Fibroblast of peridontal ligament (primary cell): ENCODE measurements at regions not wholly inside any gene's neighbourhood (a gene's known extent, or its start where the extent isn't known, plus 50 kb on each side); places are given as distances from the start of the nearest gene placed in this dataset.

Experiments
- DNase-seq: peaks from one replicate; pipeline ENCODE4 v3.0.0-alpha.2; 2010; ENCODE audit errors: extremely low read depth

- no peak for DNase-seq
These were observed 51.3 kb downstream of the GADD45G start for GRCh38 chr9:89655990-89656657.

- DNase-seq = no peak
These were observed 52.5 kb downstream of the GADD45G start for GRCh38 chr9:89657295-89657694.

DNA sequence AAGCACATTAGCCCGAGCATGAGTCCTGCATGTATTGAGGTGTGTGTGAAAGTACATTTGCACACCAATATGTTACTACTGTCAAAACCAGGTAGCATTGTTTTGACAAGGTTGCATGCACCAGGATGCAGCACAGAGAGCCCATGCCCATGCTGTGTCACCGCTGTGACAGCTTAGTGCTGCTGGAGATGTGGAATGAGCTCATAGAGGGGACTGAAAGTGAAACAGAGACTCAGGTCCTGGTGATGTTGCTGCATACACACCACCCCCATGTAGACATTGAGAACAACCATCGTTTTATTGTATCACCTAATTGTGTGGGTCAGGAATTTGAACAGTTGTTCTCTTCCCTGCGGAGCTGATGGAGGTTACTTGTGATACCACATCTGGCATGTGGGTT is 53.0 kb downstream of the GADD45G start:
- DNase-seq = no peak

- no peak for DNase-seq
These were observed 53.6 kb downstream of the GADD45G start for GRCh38 chr9:89658401-89658800.

DNA sequence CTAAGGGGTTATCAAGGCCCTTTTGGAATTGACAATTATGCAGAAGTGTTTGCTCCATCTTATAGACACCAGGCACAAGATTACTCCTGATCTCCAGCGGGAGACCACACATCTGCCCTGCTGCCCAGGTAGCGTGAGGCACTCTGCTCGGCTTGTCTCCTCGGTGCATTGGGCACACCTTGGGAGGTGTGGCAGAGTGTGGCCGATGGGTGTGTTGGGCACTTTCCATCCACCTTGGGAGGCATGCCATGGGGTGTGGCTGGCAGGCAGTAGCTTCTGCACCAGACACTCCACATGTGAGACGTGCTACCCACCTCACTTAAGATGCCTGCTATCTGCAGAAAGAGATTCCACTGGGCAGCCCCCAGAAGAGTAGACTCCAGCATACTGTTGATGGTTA is 54.1 kb downstream of the GADD45G start:
- no peak for DNase-seq

DNA sequence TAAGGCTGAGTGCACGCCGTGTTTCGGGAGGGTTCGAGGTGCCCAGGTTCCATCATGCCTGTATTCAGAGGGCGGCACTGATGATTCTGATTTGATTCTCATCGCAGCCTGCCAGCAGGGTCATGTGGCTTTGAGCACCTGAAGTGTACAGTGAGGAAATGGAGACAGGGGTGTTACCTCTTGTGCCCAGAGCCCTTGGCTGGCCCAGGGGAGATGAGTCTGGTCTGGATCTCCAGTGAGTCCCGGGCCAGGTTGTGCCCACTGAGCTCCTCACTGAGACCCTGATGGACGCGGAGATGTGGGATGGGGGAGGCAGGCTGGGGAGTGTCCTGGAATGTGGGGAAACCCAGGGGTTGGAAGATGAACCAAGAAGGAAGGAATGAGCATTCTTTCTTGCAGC is 54.7 kb downstream of the GADD45G start:
- DNase-seq = no peak

DNA sequence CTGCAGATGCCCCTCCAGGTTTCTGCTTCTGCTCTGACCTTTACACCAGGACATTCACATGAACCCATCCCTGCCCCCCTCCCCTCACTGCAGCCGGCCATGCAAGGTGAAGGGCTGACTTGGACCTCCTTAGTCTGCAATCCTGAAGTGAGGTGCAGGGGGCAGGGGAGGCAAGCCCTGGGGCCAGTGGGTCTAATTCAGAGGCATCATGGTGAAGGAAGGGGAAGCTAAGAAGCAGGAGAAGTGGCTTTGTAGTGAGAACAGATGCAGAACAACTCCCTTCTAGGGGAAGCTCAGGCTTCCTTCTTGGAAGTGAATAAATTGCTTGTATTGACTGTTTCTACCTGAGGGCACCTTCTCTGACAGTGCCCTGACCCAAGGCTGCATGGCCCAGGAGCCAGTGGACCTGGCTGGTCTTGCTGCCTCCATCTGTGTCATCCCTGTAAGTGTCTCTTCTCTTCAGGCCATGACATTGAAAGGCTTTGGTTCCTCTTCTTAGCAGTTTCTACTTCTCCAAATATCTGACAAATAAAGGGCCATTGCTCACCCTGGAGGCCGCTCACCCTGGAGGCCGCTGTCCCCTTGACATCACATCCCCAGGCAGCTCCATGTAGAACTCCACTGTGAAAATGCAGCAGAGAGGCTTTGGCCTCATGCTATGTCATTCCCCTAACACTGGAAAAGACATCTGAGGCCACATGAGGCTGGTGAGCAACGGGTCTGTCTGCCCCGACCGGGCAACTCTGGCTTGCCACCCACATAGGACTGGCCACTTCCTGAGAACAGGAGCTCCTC is 55.3 kb downstream of the GADD45G start:
- no peak for DNase-seq

DNA sequence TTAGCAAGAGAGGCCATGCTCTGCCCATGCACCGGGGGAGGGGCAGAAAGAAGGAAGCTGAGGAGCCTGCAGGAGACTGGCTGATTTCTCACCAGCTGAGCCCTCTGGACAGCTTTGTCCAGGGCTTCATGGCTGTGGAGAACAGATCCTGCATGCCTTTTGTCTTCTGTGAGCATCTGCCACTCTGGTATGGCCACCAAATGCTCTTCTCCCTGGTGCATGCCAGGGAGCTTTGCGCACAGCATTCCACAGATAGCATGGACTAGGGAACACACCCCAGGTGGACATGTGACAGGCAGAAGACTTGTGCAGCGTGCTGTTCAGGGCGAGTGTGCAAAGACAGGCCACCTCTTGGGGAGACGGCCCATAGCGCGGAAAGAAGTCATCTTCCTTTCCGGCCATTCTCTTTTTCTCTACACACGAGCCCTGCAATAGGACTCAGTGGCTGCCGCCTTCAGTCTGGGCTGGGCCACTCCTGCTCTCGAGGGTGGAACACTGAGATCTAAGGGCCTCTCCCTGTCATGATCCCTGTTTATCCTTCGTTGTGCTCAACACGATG is 56.7 kb downstream of the GADD45G start:
- no peak for DNase-seq

- no peak for DNase-seq
These were observed 57.3 kb downstream of the GADD45G start for GRCh38 chr9:89661956-89662717.

GRCh38 chr9:89662718-89663613 is 58.2 kb downstream of the GADD45G start:
- DNase-seq = no peak

DNA sequence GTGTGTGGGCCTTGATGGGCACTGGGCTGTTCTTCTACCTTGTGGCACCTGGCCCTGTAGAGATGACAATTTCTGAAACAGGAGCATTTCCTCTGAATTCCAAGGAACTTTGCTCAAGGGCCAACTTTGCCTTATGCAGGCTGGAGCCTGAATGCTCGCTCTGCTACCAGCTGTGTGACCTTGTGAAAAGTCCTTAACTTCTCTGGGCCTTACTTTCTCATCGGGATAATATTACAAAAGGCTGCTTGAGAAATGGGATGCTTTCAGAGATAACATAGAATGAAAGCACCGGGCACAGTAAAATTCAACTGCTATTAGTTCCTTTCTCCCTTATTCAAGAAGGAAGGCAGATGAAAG is 58.8 kb downstream of the GADD45G start:
- DNase-seq = no peak

DNA sequence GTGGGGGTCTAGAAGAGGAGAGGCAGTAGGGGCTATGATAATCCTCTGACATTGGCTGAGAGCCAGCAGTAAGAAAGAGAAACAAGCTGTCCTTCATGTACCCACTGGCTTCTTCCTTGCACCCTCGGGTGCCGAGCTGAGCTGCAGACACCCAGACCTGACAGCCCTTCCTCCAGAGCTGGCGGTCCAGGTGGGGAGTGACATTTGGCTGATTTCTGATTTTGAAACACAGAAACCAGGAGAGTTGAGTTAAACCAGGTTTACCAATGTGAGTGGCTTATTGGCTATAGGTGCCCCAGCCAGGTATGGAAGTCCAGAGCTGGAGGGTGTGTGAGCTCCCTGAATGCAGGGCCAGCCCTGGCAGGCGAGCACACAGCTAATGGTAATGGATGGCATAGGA is 59.2 kb downstream of the GADD45G start:
- DNase-seq = no peak

DNA sequence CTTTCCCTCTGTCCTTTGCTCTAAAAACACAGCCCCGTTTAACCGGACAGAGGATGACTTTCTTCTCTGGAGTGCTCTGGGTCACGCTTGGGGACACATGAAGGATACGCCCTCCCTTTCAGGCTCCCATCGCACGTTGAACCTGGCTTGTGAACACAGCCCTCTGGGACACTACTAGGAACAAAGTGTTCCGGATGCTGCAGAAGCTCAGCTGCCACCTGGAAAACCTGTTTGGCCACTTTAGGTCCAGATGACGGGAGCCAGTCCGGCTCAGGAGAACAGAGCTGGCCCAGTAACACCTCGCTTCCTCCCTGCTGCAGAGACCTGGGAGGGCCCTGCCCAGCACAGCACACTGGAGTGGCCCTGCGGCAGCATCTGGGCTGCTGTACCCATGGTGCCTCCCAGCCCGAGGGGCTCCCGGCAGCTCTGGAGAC is 60.1 kb downstream of the GADD45G start:
- DNase-seq = no peak

DNA sequence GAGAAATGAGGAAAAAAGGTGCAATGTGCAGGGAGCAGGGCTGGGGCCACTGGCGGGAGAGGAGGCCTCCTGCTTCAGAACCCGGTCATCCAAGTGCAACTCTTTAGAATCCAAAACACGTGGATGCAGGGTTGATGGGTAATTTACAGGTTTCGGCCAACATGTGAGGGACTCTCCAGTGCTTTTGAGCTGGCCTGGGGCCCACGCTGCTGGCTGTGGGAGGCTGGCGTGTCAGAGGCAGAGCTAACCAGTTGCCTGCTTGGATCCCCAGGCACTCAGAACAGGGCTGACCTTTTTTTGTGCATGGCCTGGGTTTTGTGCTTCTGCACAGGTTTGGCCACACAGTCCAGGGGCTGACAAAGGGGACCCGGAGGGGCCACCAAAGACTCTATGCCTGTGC is 61.6 kb downstream of the GADD45G start:
- no peak for DNase-seq

- DNase-seq = no peak
These were observed 62.1 kb downstream of the GADD45G start for GRCh38 chr9:89666950-89667349.

- no peak for DNase-seq
These were observed 62.9 kb downstream of the GADD45G start for GRCh38 chr9:89667726-89668125.

DNA sequence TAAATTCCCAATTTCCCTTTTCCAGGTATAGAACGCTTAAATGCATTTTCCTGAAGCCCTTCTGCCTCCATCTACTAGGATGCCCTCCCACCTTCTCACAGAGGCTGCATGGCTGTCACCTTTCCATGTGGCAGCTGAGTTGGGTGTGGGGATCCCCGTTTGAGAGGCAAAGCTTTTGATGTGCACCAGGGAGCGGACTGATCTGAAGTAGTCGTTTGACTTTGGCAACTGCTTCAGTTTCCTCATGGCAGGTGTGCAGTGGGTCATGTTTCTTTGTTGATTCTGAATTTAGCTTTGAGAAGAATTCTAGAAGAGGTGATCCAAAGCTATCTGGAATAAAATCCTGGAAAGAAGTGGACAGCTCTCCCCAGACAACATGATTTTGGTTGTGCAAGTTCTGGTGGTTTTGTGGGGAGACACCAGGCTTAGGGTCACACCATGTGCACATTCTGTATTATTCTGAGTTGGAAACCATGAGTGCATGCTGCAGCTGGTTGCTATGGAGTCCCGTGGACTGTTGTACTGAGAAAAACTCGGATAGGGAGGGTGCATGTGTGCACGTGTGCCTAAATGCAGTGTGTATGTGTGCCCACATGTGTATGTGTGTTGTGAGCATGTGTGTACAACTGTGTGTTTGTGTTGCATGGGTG is 63.5 kb downstream of the GADD45G start:
- DNase-seq = no peak

DNA sequence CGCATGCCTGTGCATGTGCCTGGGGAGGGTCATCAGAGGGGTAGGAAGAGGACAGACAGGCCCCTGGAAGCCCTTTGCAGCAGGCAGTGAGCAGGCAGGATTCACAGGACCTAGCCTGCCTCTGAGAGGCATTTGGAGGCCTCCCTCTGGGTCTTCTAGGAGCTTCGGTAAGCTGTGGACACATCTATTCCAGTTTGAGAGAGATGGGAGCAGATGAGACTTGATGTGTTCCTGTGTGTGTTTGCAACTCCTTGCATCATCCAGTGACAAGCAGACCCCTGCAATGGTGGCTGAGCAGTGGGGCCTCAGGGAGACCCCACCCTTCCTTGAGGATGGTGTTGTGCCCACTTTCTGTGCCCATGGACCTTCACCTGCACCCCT is 64.0 kb downstream of the GADD45G start:
- DNase-seq = no peak

DNA sequence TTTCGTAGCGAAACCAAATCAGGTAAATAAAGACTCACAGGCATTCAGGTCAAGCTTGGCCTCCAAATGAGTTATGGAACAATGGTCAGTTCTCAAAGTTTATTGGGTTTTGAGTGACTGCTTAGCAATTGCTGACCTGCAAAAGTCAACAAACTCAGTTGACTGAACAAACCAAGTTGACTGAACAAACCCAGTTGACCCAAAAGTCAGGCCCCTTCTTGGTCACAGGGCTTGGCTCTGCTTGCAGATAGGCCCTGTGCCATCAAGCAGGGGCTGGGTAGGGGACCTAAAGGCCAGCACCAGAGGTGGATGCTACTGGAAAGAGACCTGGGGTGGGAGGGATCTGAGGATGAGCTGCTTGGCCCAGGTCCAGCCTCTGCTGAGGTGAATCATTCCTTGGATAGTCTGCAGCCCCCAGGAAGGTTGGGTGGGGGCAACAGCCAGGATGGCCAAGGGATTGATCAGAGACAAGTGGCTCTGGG is 64.6 kb downstream of the GADD45G start:
- no peak for DNase-seq

DNA sequence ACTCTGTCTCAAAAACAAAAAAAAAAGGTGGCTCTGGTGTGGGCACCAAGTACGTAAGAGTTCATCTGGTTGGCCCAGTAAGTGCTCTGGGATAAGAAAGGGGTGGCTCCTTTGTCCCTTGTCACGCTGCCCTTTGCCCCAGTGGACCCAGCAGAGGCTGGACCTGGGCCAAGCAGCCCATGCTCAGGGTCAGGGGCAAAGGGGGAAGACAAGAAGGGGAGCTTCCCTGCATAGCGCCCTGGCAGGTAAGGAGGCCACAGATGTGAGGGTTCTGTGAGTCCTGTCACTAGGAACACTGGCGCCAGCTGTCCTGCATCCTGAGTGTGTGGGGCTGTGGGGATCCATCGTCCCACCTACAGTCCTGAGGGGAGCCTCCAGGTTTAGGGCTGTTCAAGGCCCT is 65.3 kb downstream of the GADD45G start:
- no peak for DNase-seq
